H1 (cell line): ENCODE measurements at regions not wholly inside any gene's neighbourhood (a gene's known extent, or its start where the extent isn't known, plus 50 kb on each side); places are given as distances from the start of the nearest gene placed in this dataset.

Source experiments
- BACH1 ChIP-seq: IDR thresholded peaks from 2 replicates; pipeline ENCODE4 v1.6.1; 2012; ENCODE audit warnings: low read length, improper control_type of control experiment
- EGR1 ChIP-seq: IDR thresholded peaks from 2 replicates; pipeline ENCODE4 v1.6.1; 2011; ENCODE audit warnings: low read depth, low read length, borderline replicate concordance
- JUND ChIP-seq: IDR thresholded peaks from 2 replicates; pipeline ENCODE4 v1.6.1; 2011; ENCODE audit warnings: mild to moderate bottlenecking, improper control_type of control experiment, low read length
- SIRT6 ChIP-seq: IDR thresholded peaks from one replicate; pipeline ENCODE4 v1.7.1; 2012; ENCODE audit warnings: low read length, inconsistent platforms
- TBP ChIP-seq: IDR thresholded peaks from 2 replicates; pipeline ENCODE4 v1.6.1; 2011; ENCODE audit warnings: low read depth, low read length, improper control_type of control experiment
- TF ChIP-seq, protein P1 (sequence below): IDR thresholded peaks from 2 replicates; pipeline ENCODE4 v1.6.1; 2011; ENCODE audit warnings: low read depth, mild to moderate bottlenecking, low read length; ENCODE audit not compliant: insufficient read depth

DNA sequence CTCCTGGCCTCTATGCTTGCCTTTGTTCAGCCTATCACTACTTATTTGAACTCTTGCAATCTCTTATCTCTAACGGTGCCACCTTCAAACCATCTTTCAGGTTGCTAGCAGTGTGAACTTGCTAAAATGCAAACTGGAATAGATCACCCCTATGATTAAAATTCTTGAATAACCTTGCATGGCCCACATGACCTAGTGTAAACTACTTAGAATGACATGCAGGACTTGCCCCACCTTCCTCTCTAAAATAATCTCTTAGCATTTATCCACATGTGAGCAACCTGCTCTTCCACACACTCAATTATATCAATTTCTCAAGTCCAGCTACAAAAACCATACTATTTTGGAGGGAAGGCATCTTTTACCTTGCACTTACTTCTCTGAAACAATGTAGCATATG, 137.6 kb downstream of the ETAA1 start (continued):
- TF ChIP-seq, protein P1, sequence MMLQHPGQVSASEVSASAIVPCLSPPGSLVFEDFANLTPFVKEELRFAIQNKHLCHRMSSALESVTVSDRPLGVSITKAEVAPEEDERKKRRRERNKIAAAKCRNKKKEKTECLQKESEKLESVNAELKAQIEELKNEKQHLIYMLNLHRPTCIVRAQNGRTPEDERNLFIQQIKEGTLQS, result no peak
- no peak for TF ChIP-seq BACH1
- no peak for TF ChIP-seq SIRT6
- TF ChIP-seq TBP, result no peak
- no peak for TF ChIP-seq JUND
- no peak for TF ChIP-seq EGR1
